LNCaP clone FGC (cell line): ENCODE measurements at regions not wholly inside any gene's neighbourhood (a gene's known extent, or its start where the extent isn't known, plus 50 kb on each side); places are given as distances from the start of the nearest gene placed in this dataset.

Experiments
- DNase-seq: peaks from one replicate; pipeline ENCODE4 v3.0.0-alpha.2; 2011; ENCODE audit warnings: low read depth
- H3K4me3 ChIP-seq: 2 replicates; pipeline ENCODE4 v1.5.1; 2011; ENCODE audit warnings: mild to moderate bottlenecking, low read depth, low read length, control low read depth
- CTCF ChIP-seq: IDR thresholded peaks from 2 replicates; pipeline ENCODE4 v1.5.1; 2012; ENCODE audit warnings: mild to moderate bottlenecking; ENCODE audit not compliant: control insufficient read depth, insufficient read depth; ENCODE audit errors: extremely low read depth

- no peak overlapping the region for H3K4me3 ChIP-seq
- DNase-seq: no peak
- TF ChIP-seq CTCF: no peak
Observed at GRCh38 chr1:34426325-34426896, 249.7 kb downstream of the C1orf94 start.

DNA sequence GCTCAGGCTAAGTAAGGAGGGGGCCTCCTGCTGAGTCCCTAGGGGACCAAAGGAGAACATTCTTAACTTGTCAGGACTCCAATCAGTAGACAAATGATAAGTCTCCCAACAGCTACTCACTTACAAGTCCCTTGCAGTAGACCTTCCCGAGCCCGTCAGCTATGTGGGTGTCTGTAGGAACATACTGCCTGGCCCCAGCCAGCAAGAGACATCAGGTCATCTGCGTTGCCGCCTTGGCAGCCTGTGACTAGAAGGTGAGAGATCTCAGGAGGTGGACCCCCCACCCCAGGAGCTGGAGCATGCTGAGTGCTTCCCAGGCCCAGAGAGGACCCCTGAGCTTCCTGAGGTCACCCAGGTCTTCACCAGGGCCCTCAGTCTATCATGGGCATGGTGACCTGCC is 250.5 kb downstream of the C1orf94 start:
- no peak for TF ChIP-seq CTCF
- no peak for DNase-seq
- no peak overlapping the region for H3K4me3 ChIP-seq

GRCh38 chr1:34433099-34433498 is 256.4 kb downstream of the C1orf94 start:
- TF ChIP-seq CTCF: no peak
- no peak for DNase-seq
- H3K4me3 ChIP-seq: no peak overlapping the region

DNA sequence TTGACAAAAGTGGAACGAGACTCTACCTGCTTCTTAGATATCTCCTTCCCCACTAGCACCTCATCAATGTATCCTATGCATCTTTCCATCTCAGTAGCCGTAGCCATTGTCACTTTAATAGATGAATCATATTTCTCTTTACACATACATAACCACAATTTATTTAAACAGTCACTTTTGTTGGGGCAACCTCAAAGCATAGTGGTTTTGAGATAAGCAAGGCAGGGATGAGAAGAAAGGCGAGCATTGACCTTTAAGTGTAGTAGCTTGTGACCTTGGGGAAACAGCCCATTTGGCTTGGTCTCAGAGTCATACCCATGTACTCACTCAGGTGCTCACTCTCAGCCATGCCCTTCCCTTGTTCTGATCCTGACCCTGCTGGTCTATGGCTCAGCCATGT is 260.1 kb downstream of the C1orf94 start:
- H3K4me3 ChIP-seq: no peak overlapping the region
- no peak for TF ChIP-seq CTCF
- DNase-seq: no peak

GRCh38 chr1:34441259-34442069 is 264.8 kb downstream of the C1orf94 start:
- H3K4me3 ChIP-seq: no peak overlapping the region
- no peak for TF ChIP-seq CTCF
- no peak for DNase-seq

- DNase-seq: no peak
- no peak for TF ChIP-seq CTCF
- no peak overlapping the region for H3K4me3 ChIP-seq
Observed at GRCh38 chr1:34444516-34444915, 267.8 kb downstream of the C1orf94 start.
